Muscle layer of colon (tissue), 2 donors: ENCODE measurements at regions not wholly inside any gene's neighbourhood (a gene's known extent, or its start where the extent isn't known, plus 50 kb on each side); places are given as distances from the start of the nearest gene placed in this dataset.

Source experiments
- H3K27ac ChIP-seq: one replicate; pipeline ENCODE4 v1.7.0; 2013; ENCODE audit warnings: low read depth, mild to moderate bottlenecking, low read length, moderate library complexity
- H3K27me3 ChIP-seq, 2 donors: one replicate each; pipeline ENCODE4 v1.7.0; 2013; ENCODE audit warnings: low read length in 2 of 2, mild to moderate bottlenecking in 2 of 2; ENCODE audit not compliant: insufficient read depth in 2 of 2, control insufficient read depth in 1 of 2
- H3K36me3 ChIP-seq: one replicate; pipeline ENCODE4 v1.7.0; 2013; ENCODE audit warnings: mild to moderate bottlenecking, low read length; ENCODE audit not compliant: insufficient read depth
- H3K4me1 ChIP-seq: one replicate; pipeline ENCODE4 v1.7.0; 2013; ENCODE audit warnings: mild to moderate bottlenecking, low read length; ENCODE audit not compliant: insufficient read depth
- H3K4me3 ChIP-seq, 2 donors: one replicate each; pipeline ENCODE4 v1.7.0; 2013; ENCODE audit warnings: low read length in 2 of 2, low read depth in 1 of 2, mild to moderate bottlenecking in 1 of 2, moderate library complexity in 1 of 2
- H3K9ac ChIP-seq: one replicate; pipeline ENCODE4 v1.7.0; 2013; ENCODE audit warnings: low read length
- H3K9me3 ChIP-seq: one replicate; pipeline ENCODE4 v1.7.0; 2013; ENCODE audit warnings: mild to moderate bottlenecking, low read length
- donor health status: abdominal sarcoma.
- donor health status: Adenocarcinoma of cecum.

- Histone ChIP-seq H3K9me3 (no peaks in the 10 kb centered on the region), H3K4me1 (no peaks in the 10 kb centered on the region), H3K9ac (no peak overlapping the region), H3K27me3 (no peaks in the 10 kb centered on the region), H3K4me3 (no peak overlapping the region), H3K27ac (no peak overlapping the region), H3K36me3 (no peaks in the 10 kb centered on the region)
Observed at GRCh38 chr15:25982736-25983135, 119.6 kb upstream of the ATP10A start.

- H3K9ac ChIP-seq, result no peak overlapping the region
- H3K9me3 ChIP-seq, result no peaks in the 10 kb centered on the region
- H3K36me3 ChIP-seq, result no peaks in the 10 kb centered on the region
- no peaks in the 10 kb centered on the region for H3K4me1 ChIP-seq
- no peak overlapping the region for H3K27ac ChIP-seq
- H3K4me3 ChIP-seq, result no peak overlapping the region
- no peaks in the 10 kb centered on the region for H3K27me3 ChIP-seq
Observed at GRCh38 chr15:25981114-25981513, 118.0 kb upstream of the ATP10A start.

GRCh38 chr15:25972141-25972675, 109.1 kb upstream of the ATP10A start:
- H3K4me3 ChIP-seq, result no peak overlapping the region
- H3K4me1 ChIP-seq, result peaks cover 11% of the 10 kb centered on the region
- no peaks in the 10 kb centered on the region for H3K27me3 ChIP-seq
- H3K9ac ChIP-seq, result no peak overlapping the region
- H3K27ac ChIP-seq, result no peak overlapping the region
- no peaks in the 10 kb centered on the region for H3K36me3 ChIP-seq
- no peaks in the 10 kb centered on the region for H3K9me3 ChIP-seq

GRCh38 chr15:25971053-25971452, 107.9 kb upstream of the ATP10A start:
- Histone ChIP-seq H3K4me3 (no peak overlapping the region), H3K27ac (no peak overlapping the region), H3K9me3 (no peaks in the 10 kb centered on the region), H3K9ac (no peak overlapping the region), H3K4me1 (peaks cover 11% of the 10 kb centered on the region), H3K27me3 (no peaks in the 10 kb centered on the region), H3K36me3 (no peaks in the 10 kb centered on the region)

- Histone ChIP-seq H3K4me3 (no peak overlapping the region), H3K4me1 (peaks cover 6% of the 10 kb centered on the region), H3K27ac (no peak overlapping the region), H3K27me3 (no peaks in the 10 kb centered on the region), H3K9me3 (no peaks in the 10 kb centered on the region), H3K9ac (no peak overlapping the region), H3K36me3 (no peaks in the 10 kb centered on the region)
Observed at GRCh38 chr15:25969886-25970285, 106.8 kb upstream of the ATP10A start.

GRCh38 chr15:25967116-25967515, 104.0 kb upstream of the ATP10A start:
- H3K36me3 ChIP-seq, result no peaks in the 10 kb centered on the region
- H3K9me3 ChIP-seq, result no peaks in the 10 kb centered on the region
- no peak overlapping the region for H3K27ac ChIP-seq
- H3K4me3 ChIP-seq, result no peak overlapping the region
- H3K27me3 ChIP-seq, result no peaks in the 10 kb centered on the region
- peaks cover 5% of the 10 kb centered on the region for H3K4me1 ChIP-seq
- H3K9ac ChIP-seq, result no peak overlapping the region

GRCh38 chr15:25965326-25965725, 102.2 kb upstream of the ATP10A start:
- Histone ChIP-seq H3K4me1 (peaks cover 3% of the 10 kb centered on the region), H3K4me3 (no peak overlapping the region), H3K9ac (no peak overlapping the region), H3K36me3 (no peaks in the 10 kb centered on the region), H3K27me3 (no peaks in the 10 kb centered on the region), H3K9me3 (no peaks in the 10 kb centered on the region), H3K27ac (no peak overlapping the region)

GRCh38 chr15:25960273-25960672, 97.1 kb upstream of the ATP10A start:
- Histone ChIP-seq H3K4me1 (no peaks in the 10 kb centered on the region), H3K9ac (no peak overlapping the region)

GRCh38 chr15:25959100-25959499, 96.0 kb upstream of the ATP10A start:
- Histone ChIP-seq H3K9me3 (no peaks in the 10 kb centered on the region), H3K27ac (no peak overlapping the region), H3K27me3 (no peaks in the 10 kb centered on the region), H3K4me3 (no peak overlapping the region), H3K36me3 (no peaks in the 10 kb centered on the region), H3K9ac (no peak overlapping the region), H3K4me1 (no peaks in the 10 kb centered on the region)

More at GRCh38 chr15:25960273-25960672, 97.1 kb upstream of the ATP10A start:
- Histone ChIP-seq H3K9me3 (no peaks in the 10 kb centered on the region), H3K36me3 (no peaks in the 10 kb centered on the region), H3K27me3 (no peaks in the 10 kb centered on the region), H3K4me3 (no peak overlapping the region), H3K27ac (no peak overlapping the region)

- H3K27me3 ChIP-seq, result no peaks in the 10 kb centered on the region
- H3K4me3 ChIP-seq, result no peak overlapping the region
- no peak overlapping the region for H3K9ac ChIP-seq
- H3K36me3 ChIP-seq, result no peaks in the 10 kb centered on the region
- no peak overlapping the region for H3K27ac ChIP-seq
- no peaks in the 10 kb centered on the region for H3K9me3 ChIP-seq
- no peaks in the 10 kb centered on the region for H3K4me1 ChIP-seq
Observed at GRCh38 chr15:25955628-25956027, 92.5 kb upstream of the ATP10A start.

GRCh38 chr15:25954398-25954797, 91.3 kb upstream of the ATP10A start:
- H3K4me3 ChIP-seq, result no peak overlapping the region
- H3K36me3 ChIP-seq, result no peaks in the 10 kb centered on the region
- no peaks in the 10 kb centered on the region for H3K9me3 ChIP-seq
- no peak overlapping the region for H3K27ac ChIP-seq
- no peak overlapping the region for H3K9ac ChIP-seq
- no peaks in the 10 kb centered on the region for H3K27me3 ChIP-seq
- no peaks in the 10 kb centered on the region for H3K4me1 ChIP-seq

GRCh38 chr15:25950014-25950413, 86.9 kb upstream of the ATP10A start:
- Histone ChIP-seq H3K4me3 (no peak overlapping the region), H3K4me1 (peaks cover 8% of the 10 kb centered on the region), H3K27ac (no peak overlapping the region), H3K9ac (no peak overlapping the region), H3K36me3 (no peaks in the 10 kb centered on the region), H3K9me3 (no peaks in the 10 kb centered on the region), H3K27me3 (no peaks in the 10 kb centered on the region)
